IMR-90 (cell line): ENCODE measurements at regions not wholly inside any gene's neighbourhood (a gene's known extent, or its start where the extent isn't known, plus 50 kb on each side); places are given as distances from the start of the nearest gene placed in this dataset.

Experiments used
- CEBPB ChIP-seq: IDR thresholded peaks from 2 replicates; pipeline ENCODE4 v1.6.1; 2012; ENCODE audit warnings: low read depth, low read length, improper control_type of control experiment
- CTCF ChIP-seq: conservative IDR thresholded peaks from 2 replicates; pipeline ENCODE4 v1.5.1; 2012; ENCODE audit warnings: mild to moderate bottlenecking, low read depth, low read length, improper control_type of control experiment
- MAZ ChIP-seq: IDR thresholded peaks from 2 replicates; pipeline ENCODE4 v1.6.1; 2012; ENCODE audit warnings: low read depth, mild to moderate bottlenecking, low read length, improper control_type of control experiment, moderate library complexity, borderline replicate concordance
- MXI1 ChIP-seq: IDR thresholded peaks from 2 replicates; pipeline ENCODE4 v1.6.1; 2012; ENCODE audit warnings: low read depth, mild to moderate bottlenecking, low read length, moderate library complexity, borderline replicate concordance
- NFE2L2 ChIP-seq: fragments of 150-350 bp; IDR thresholded peaks from 2 replicates; pipeline ENCODE4 v1.6.1; 2016; ENCODE audit warnings: low read depth, mild to moderate bottlenecking, low read length
- POLR2A ChIP-seq: IDR thresholded peaks from 2 replicates; pipeline ENCODE4 v1.6.1; 2012; ENCODE audit warnings: mild to moderate bottlenecking, low read depth, low read length
- RAD21 ChIP-seq: IDR thresholded peaks from 2 replicates; pipeline ENCODE4 v1.6.1; 2012; ENCODE audit warnings: low read length, improper control_type of control experiment
- RCOR1 ChIP-seq: IDR thresholded peaks from 2 replicates; pipeline ENCODE4 v1.6.1; 2012; ENCODE audit warnings: mild to moderate bottlenecking, low read length, improper control_type of control experiment; ENCODE audit not compliant: insufficient replicate concordance
- SMC3 ChIP-seq: fragments of 150-350 bp; IDR thresholded peaks from 2 replicates; pipeline ENCODE4 v1.6.1; 2016; ENCODE audit warnings: low read depth, mild to moderate bottlenecking, antibody characterized with exemption, low read length, moderate library complexity
- TF ChIP-seq, protein P1 (sequence below): fragments of 150-350 bp; IDR thresholded peaks from 2 replicates; pipeline ENCODE4 v1.6.1; 2017; ENCODE audit warnings: mild to moderate bottlenecking, antibody characterized with exemption, low read length, low read depth
- TF ChIP-seq, protein P2 (sequence below): fragments of 150-350 bp; IDR thresholded peaks from 2 replicates; pipeline ENCODE4 v1.6.1; 2016; ENCODE audit warnings: low read depth, mild to moderate bottlenecking, low read length, moderate library complexity, borderline replicate concordance

- TF ChIP-seq POLR2A (no peak), CTCF (no peak), MXI1 (no peak), SMC3 (no peak), RCOR1 (no peak), RAD21 (no peak), CEBPB (no peak), NFE2L2 (no peak), MAZ (no peak)
- TF ChIP-seq, protein P1, sequence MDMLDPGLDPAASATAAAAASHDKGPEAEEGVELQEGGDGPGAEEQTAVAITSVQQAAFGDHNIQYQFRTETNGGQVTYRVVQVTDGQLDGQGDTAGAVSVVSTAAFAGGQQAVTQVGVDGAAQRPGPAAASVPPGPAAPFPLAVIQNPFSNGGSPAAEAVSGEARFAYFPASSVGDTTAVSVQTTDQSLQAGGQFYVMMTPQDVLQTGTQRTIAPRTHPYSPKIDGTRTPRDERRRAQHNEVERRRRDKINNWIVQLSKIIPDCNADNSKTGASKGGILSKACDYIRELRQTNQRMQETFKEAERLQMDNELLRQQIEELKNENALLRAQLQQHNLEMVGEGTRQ = no peak
- TF ChIP-seq, protein P2, sequence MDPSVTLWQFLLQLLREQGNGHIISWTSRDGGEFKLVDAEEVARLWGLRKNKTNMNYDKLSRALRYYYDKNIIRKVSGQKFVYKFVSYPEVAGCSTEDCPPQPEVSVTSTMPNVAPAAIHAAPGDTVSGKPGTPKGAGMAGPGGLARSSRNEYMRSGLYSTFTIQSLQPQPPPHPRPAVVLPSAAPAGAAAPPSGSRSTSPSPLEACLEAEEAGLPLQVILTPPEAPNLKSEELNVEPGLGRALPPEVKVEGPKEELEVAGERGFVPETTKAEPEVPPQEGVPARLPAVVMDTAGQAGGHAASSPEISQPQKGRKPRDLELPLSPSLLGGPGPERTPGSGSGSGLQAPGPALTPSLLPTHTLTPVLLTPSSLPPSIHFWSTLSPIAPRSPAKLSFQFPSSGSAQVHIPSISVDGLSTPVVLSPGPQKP = no peak
Observed at GRCh38 chr3:127090218-127091160, 102.4 kb upstream of the PRR23E start.
